ENCODE measurements at regions not wholly inside any gene's neighbourhood (a gene's known extent, or its start where the extent isn't known, plus 50 kb on each side); places are given as distances from the start of the nearest gene placed in this dataset.

- no peak for TF ChIP-seq POLR2A (IDR thresholded peaks at IDR 0.05)
- no peak for TF ChIP-seq CTCF (IDR thresholded peaks at IDR 0.05)
These were observed 377.3 kb upstream of the E2F7 start for GRCh38 chr12:77442633-77443032.

All from adrenal gland (tissue), 5 donors.